Lung (tissue), 11 donors: ENCODE measurements at regions not wholly inside any gene's neighbourhood (a gene's known extent, or its start where the extent isn't known, plus 50 kb on each side); places are given as distances from the start of the nearest gene placed in this dataset.

Experiments
- ATAC-seq: fragments of 200-7000 bp; cut with Tn5 transposase; one replicate; pipeline ENCODE4 v1.9.1; 2020; ENCODE audit warnings: moderate number of reproducible peaks; ENCODE audit not compliant: insufficient read depth, low FRiP score
- DNase-seq, 3 donors: peaks; one replicate each; pipeline ENCODE4 v3.0.0-alpha.2; 2013 to 2017
- H3K27ac ChIP-seq, 2 donors: one replicate each; pipeline ENCODE4 v1.5.1; 2013; ENCODE audit warnings: mild to moderate bottlenecking in 2 of 2, moderate library complexity in 2 of 2, control low read depth in 1 of 2, inconsistent platforms in 1 of 2, low read depth in 1 of 2, low read length in 1 of 2
- H3K27me3 ChIP-seq, 3 donors: one replicate each; pipeline ENCODE4 v1.5.1; 2013; ENCODE audit warnings: low read length in 2 of 3; ENCODE audit not compliant: control insufficient read depth in 3 of 3, insufficient read depth in 3 of 3
- H3K36me3 ChIP-seq, 4 donors: one replicate each; pipeline ENCODE4 v1.5.1; 2013; ENCODE audit warnings: low read length in 4 of 4, mild to moderate bottlenecking in 1 of 4, moderate library complexity in 1 of 4; ENCODE audit not compliant: control insufficient read depth in 4 of 4, insufficient read depth in 4 of 4
- H3K4me1 ChIP-seq, 5 donors: one replicate each; pipeline ENCODE4 v1.5.1; 2013; ENCODE audit warnings: low read length in 5 of 5, mild to moderate bottlenecking in 2 of 5, moderate library complexity in 1 of 5; ENCODE audit not compliant: control insufficient read depth in 5 of 5, insufficient read depth in 5 of 5
- H3K4me3 ChIP-seq: one replicate; pipeline ENCODE4 v1.5.1; 2013; ENCODE audit warnings: mild to moderate bottlenecking, control low read depth, moderate library complexity
- H3K9ac ChIP-seq, 2 donors: one replicate each; pipeline ENCODE4 v1.5.1; 2013; ENCODE audit warnings: low read length in 2 of 2, control low read depth in 1 of 2; ENCODE audit not compliant: insufficient read depth in 1 of 2
- H3K9me3 ChIP-seq, 4 donors: one replicate each; pipeline ENCODE4 v1.5.1; 2013; ENCODE audit warnings: low read length in 3 of 4, mild to moderate bottlenecking in 1 of 4, moderate library complexity in 1 of 4; ENCODE audit not compliant: control insufficient read depth in 4 of 4, insufficient read depth in 3 of 4
- whole genome bisulfite sequencing, 2 donors: extraction: QIAGEN DNeasy Blood & Tissue Kit; methylation state at CpG; one replicate each; pipeline ENCODE4 v1.1.7; 2013; 5-methylcytosine and 5-hydroxymethylcytosine counted together
- TF ChIP-seq, protein P1 (sequence below): IDR thresholded peaks from 2 replicates; pipeline ENCODE4 v1.5.1; 2012; ENCODE audit warnings: mild to moderate bottlenecking; ENCODE audit errors: control extremely low read depth, extremely low read depth
- donor health status: control.
- donor health status: control.
- donor health status: Bipolar disorder and iron deficiency.
- donor health status: healthy.
- donor health status: DM: yes; HTN: yes; CAD: no.

DNA sequence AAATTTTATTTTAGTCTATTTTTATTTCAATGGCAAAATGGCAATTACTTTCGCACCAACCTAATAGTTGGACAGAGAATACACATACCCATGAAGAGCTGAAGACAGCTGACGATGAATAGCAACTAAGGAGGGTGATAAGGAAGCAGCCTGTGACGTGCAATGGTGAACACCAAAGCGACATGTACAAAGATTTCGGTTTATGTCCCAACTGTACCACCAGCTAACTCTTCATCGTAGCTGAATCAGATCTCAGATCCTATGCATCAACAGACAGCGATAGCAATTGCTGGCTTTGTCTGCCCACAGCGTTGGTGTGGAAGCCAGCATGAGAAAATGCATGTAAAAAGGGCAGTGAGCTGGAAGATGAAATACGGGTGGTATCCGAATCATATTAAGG is 130.6 kb upstream of the ANKH start:
- no peaks in the 10 kb centered on the region for H3K36me3 ChIP-seq
- no peaks in the 10 kb centered on the region for H3K27me3 ChIP-seq
- peaks cover 0 to 3% (median 0%) of the 10 kb centered on the region in 5 donors for H3K4me1 ChIP-seq
- TF ChIP-seq, protein P1, sequence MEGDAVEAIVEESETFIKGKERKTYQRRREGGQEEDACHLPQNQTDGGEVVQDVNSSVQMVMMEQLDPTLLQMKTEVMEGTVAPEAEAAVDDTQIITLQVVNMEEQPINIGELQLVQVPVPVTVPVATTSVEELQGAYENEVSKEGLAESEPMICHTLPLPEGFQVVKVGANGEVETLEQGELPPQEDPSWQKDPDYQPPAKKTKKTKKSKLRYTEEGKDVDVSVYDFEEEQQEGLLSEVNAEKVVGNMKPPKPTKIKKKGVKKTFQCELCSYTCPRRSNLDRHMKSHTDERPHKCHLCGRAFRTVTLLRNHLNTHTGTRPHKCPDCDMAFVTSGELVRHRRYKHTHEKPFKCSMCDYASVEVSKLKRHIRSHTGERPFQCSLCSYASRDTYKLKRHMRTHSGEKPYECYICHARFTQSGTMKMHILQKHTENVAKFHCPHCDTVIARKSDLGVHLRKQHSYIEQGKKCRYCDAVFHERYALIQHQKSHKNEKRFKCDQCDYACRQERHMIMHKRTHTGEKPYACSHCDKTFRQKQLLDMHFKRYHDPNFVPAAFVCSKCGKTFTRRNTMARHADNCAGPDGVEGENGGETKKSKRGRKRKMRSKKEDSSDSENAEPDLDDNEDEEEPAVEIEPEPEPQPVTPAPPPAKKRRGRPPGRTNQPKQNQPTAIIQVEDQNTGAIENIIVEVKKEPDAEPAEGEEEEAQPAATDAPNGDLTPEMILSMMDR: no peak
- DNase-seq: no peak
- H3K9me3 ChIP-seq: no peaks in the 10 kb centered on the region
- ATAC-seq: no peak
- 92 to 95% methylated on average over 10 of the region's 10 CpGs for WGBS, 2 donors
- H3K27ac ChIP-seq: no peak overlapping the region
- no peak overlapping the region for H3K4me3 ChIP-seq
- no peak overlapping the region for H3K9ac ChIP-seq

DNA sequence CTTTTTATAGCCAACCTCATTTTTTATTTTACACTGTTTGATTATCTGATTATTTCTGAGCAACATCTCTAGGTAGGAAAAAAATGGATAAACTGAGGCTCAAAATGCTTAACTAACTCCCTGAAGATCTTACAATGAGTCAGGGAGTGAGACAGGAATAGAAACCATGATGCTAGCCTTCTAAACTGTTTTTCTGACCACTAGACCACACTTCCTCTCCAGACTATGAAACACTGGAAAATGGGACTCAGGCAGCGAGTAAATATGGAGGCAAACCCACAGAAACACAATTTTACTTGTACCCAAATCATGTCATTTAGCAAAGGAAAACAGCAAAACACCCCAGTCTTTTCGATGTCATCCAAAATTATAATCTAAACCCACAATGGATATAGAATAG is 129.9 kb upstream of the ANKH start:
- no peak overlapping the region for H3K4me3 ChIP-seq
- TF ChIP-seq, protein P1: no peak
- ATAC-seq: no peak
- H3K9me3 ChIP-seq: no peaks in the 10 kb centered on the region
- no peak overlapping the region for H3K9ac ChIP-seq
- no peaks in the 10 kb centered on the region for H3K36me3 ChIP-seq
- WGBS, 2 donors: 75 to 80% methylated on average over 2 of the region's 2 CpGs
- DNase-seq: no peak
- H3K27me3 ChIP-seq: no peaks in the 10 kb centered on the region
- peaks cover 0 to 3% (median 0%) of the 10 kb centered on the region in 5 donors for H3K4me1 ChIP-seq
- H3K27ac ChIP-seq: no peak overlapping the region

DNA sequence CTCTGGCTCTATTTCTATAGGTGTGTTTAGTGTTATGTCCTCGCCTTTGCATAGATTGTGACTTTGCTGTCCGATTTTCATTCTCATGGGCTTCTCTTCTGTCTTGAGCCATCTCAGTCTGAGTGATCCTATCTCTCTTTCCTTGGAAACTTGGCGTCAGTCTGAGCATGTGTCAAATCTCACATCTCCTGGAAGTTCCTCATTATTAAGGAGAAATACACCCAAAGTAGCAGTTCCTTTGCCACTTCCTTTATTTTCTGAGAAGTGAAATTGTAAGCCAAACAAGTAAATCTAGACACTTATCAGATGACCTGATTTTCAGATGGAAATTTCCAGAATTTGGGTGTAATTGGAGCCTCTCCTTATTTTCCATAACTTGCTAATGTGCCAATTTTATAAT is 126.9 kb upstream of the ANKH start:
- no peak for DNase-seq
- Histone ChIP-seq H3K27ac (no peak overlapping the region), H3K4me1 (no peaks in the 10 kb centered on the region), H3K36me3 (no peaks in the 10 kb centered on the region), H3K4me3 (no peak overlapping the region), H3K9ac (no peak overlapping the region), H3K9me3 (no peaks in the 10 kb centered on the region), H3K27me3 (no peaks in the 10 kb centered on the region)
- 73 to 76% methylated on average over 3 of the region's 3 CpGs for WGBS, 2 donors
- peak; percentile 36 for ATAC-seq
- TF ChIP-seq, protein P1: no peak

DNA sequence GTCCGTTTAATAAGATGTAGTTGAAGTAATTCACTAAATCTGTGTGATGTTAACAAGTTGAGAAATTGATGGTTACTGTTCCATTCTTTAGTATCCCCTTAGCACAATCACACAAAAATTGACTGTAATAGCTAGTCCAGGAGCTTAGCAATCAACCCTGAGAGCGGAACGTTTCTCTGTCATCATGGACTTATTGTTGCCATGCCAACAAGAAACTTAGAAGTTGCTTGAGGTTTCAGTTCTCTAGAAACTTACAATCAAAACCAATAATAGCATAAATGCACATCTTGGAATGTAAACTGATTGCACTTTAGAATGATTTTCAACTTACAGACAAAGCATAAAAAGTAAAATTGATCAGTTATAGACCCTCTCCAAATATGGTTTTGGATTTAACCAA is 125.4 kb upstream of the ANKH start:
- DNase-seq (no peak), ATAC-seq (no peak)
- 62 to 75% methylated on average over 3 of the region's 3 CpGs for WGBS, 2 donors
- TF ChIP-seq, protein P1: no peak
- Histone ChIP-seq H3K9me3 (no peaks in the 10 kb centered on the region), H3K27ac (no peak overlapping the region), H3K4me1 (no peaks in the 10 kb centered on the region), H3K36me3 (no peaks in the 10 kb centered on the region), H3K27me3 (no peaks in the 10 kb centered on the region), H3K9ac (no peak overlapping the region), H3K4me3 (no peak overlapping the region)
